VCaP (cell line): ENCODE measurements at regions not wholly inside any gene's neighbourhood (a gene's known extent, or its start where the extent isn't known, plus 50 kb on each side); places are given as distances from the start of the nearest gene placed in this dataset.

Experiments
- H3K27ac ChIP-seq: fragments of 450-650 bp; 2 replicates; pipeline ENCODE4 v1.5.1; 2017
- TF ChIP-seq, protein P1 (sequence below): fragments of 450-650 bp; conservative IDR thresholded peaks from 2 replicates; pipeline ENCODE4 v1.5.1; 2017; ENCODE audit warnings: mild to moderate bottlenecking, moderate library complexity

DNA sequence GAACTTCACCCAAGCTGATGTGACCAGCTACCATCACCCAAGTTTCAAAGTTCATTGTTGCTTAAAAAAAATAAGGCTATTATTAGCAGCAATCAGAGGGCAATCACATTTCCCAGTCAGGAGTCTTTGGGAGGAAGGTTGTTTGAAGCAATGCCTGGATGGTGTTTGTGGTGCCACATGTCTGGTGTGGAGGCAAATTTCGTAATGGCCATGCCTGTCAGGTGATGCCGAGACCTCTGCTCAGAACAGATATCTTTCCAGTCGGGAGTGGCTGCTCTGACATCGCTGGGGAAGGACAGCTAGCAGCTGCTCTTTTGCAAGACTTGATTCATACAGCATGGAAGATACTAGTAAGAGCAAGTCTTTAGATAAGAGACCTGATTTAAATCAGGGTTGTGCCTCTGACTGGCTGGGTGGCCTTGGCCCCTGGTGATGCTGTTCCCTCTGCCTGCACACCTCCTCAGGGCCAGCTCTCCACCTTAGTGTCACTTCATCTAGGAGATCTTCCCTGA, 187.8 kb upstream of the JUN start:
- no peak overlapping the region for H3K27ac ChIP-seq
- TF ChIP-seq, protein P1, sequence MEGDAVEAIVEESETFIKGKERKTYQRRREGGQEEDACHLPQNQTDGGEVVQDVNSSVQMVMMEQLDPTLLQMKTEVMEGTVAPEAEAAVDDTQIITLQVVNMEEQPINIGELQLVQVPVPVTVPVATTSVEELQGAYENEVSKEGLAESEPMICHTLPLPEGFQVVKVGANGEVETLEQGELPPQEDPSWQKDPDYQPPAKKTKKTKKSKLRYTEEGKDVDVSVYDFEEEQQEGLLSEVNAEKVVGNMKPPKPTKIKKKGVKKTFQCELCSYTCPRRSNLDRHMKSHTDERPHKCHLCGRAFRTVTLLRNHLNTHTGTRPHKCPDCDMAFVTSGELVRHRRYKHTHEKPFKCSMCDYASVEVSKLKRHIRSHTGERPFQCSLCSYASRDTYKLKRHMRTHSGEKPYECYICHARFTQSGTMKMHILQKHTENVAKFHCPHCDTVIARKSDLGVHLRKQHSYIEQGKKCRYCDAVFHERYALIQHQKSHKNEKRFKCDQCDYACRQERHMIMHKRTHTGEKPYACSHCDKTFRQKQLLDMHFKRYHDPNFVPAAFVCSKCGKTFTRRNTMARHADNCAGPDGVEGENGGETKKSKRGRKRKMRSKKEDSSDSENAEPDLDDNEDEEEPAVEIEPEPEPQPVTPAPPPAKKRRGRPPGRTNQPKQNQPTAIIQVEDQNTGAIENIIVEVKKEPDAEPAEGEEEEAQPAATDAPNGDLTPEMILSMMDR, result no peak

DNA sequence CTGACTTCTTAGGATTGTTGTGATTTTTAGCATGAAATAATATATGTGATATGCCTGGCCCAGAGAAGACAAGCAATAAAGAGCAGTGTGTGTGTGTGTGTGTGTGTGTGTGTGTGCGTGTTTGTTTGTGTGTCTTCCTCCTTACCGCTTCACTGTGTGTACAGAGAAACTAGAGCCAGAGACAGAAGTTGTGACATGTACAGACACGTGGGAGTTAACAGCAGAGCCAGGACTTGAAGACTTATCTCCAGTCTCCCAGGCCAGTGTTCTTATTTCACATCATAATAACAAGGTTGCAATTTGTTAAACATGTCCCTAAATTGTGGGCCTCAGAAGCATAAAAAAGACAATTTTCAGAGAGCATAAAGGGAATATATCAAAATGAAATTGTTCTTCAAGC, 192.0 kb upstream of the JUN start:
- TF ChIP-seq, protein P1, result no peak

DNA sequence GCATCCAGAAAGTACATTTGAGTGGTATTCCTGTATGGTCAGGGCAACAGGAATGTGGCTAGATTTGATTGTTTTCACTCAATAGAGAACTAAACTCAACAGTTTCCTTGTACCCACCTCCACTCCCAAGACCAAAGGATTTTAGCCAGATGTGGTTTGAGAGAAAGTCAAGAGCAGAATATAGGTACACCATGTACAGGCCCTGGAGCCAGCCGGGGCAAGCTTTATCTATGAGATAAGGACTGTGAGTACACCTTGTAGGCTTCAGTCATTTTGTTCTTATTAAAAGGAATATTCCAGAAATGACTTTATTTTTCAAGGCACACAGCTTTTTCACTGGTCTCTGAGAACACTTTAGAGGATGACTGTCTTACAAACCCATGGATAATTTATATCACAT, 192.4 kb upstream of the JUN start:
- TF ChIP-seq, protein P1, result no peak
- no peak overlapping the region for H3K27ac ChIP-seq

More for the DNA sequence above, 192.0 kb upstream of the JUN start:
- no peak overlapping the region for H3K27ac ChIP-seq

DNA sequence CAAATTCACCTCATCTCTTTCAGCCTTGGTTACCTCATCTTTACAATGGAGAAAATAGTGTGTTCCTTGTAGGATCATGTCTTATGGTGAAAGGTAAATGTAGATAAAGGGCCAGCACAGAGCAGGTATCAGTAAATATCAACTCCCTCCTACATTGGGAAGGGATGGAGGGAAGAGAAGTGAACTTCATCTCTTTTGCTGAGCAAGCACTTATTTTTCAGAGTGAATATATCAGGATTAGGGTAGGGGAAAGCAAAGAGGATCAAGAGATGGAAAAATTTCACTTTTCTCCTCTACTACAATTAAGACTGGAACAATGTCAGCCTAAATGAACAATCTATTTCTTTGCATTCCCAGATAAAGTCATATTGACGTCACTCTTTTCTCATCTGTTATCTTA, 193.8 kb upstream of the JUN start:
- no peak overlapping the region for H3K27ac ChIP-seq
- TF ChIP-seq, protein P1, result no peak

DNA sequence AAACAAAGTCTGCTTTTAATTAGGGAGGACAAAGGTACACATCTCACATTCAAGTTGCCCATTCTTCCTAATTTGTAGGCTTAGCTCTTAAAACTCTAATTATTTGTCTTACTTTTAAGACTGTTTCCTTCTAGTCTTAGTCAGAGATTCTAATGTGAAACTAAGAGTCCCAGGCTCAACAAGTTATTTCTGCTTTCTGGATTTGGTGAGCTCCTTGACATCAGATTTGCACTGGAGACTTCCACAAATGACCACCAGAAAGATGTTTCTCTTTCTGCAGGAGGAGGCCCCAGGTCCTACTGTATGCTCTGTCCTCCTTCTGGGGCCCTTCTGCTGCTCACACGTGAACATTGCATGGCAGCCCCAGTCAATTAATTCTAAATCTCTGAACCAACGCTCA, 194.2 kb upstream of the JUN start:
- no peak overlapping the region for H3K27ac ChIP-seq

DNA sequence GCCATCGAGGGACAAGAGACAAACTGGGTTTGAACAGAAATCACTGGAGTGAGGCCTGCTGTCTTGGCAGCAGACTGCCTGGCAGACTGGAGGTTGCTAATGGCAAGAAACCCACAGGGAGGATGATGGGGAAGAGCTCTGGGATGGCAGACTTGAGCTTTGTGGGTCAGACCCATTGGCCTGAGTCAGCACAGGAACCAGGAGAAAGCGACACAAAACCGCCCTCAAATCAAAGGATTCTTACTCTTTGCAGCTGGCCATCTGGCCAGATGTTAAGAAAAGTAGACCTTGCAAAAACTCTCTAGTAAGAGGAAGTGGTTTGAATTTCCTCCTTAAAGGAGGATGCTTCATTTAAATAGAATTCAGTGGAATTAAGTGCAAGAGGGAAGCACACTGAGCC, 195.2 kb upstream of the JUN start:
- H3K27ac ChIP-seq, result no peak overlapping the region
- TF ChIP-seq, protein P1, result no peak

More for the DNA sequence above, 194.2 kb upstream of the JUN start:
- TF ChIP-seq, protein P1, result no peak

DNA sequence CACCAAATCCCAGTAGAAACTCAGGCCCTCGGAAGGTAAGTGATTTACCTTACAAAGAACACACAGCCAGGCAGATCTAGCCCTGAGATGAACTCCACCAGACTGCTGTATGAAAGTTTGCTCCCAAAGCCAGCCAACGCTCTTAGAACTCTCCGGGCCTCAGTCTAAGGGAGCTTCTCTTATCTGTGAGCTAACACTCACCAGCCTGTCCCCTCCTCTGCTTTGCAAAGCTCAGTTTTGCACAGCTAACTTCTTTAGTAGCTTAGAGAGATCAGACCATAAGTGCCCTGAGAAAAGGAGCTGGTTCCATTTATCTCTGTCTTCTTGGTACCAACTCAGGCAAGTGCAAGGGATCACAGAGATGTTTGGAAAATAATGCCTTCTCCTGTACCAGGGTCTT, 195.8 kb upstream of the JUN start:
- no peak overlapping the region for H3K27ac ChIP-seq
- TF ChIP-seq, protein P1, result no peak
